ENCODE measurements at regions not wholly inside any gene's neighbourhood (a gene's known extent, or its start where the extent isn't known, plus 50 kb on each side); places are given as distances from the start of the nearest gene placed in this dataset.

DNA sequence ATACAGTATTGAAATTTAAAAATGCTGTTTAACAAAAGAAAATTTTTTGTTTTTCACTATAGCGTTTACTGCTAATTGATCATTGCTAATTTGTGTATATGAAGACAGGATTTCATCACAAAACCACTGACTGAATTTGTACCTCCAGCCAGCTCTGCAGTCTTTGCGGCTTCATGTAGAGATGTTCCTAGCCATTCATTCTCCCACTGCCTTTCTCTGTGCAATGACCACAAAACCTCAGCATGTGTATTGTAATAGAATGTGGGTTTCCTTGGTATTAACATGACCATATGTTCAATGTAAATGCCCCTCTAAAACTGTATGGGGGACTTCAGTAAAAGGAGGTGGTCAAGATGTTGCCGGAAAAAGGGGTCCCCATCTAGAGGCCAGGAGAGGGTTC, 81.1 kb upstream of the STEAP1B start:
- Histone ChIP-seq H3K9me3 (no peaks in the 10 kb centered on the region), H3K27ac (no peak overlapping the region), H3K27me3 (no peaks in the 10 kb centered on the region), H3K36me3 (no peaks in the 10 kb centered on the region), H3K4me3 (no peak overlapping the region), H3K4me1 (peaks cover 0 to 5% of the 10 kb centered on the region in 2 donors)
- TF ChIP-seq POLR2A (IDR thresholded peaks at IDR 0.05), result no peak
- TF ChIP-seq, protein P1, sequence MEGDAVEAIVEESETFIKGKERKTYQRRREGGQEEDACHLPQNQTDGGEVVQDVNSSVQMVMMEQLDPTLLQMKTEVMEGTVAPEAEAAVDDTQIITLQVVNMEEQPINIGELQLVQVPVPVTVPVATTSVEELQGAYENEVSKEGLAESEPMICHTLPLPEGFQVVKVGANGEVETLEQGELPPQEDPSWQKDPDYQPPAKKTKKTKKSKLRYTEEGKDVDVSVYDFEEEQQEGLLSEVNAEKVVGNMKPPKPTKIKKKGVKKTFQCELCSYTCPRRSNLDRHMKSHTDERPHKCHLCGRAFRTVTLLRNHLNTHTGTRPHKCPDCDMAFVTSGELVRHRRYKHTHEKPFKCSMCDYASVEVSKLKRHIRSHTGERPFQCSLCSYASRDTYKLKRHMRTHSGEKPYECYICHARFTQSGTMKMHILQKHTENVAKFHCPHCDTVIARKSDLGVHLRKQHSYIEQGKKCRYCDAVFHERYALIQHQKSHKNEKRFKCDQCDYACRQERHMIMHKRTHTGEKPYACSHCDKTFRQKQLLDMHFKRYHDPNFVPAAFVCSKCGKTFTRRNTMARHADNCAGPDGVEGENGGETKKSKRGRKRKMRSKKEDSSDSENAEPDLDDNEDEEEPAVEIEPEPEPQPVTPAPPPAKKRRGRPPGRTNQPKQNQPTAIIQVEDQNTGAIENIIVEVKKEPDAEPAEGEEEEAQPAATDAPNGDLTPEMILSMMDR (IDR thresholded peaks at IDR 0.05), result no peak
- intact Hi-C loops (cut with DNase I; ENCODE audit: low total_unique reads), result no loop called here
- DNase-seq, result no peak

DNA sequence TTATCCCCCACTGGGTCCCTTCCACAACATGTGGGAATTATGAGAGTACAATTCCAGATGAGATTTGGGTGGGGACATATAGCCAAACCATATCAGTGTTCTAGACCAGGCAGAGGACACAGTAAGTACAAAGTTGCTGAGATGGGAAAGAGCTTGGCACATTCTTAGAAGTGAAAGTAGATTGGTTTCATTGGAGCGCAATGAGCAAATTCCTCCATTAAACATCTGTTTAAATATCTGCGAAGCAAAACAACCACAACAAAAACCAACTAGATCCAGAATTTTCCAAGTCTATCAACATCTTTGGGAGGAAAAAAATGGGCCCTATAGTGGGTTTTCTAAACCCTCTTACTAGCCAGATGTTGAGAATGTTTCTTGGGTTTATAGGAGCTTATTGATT, 80.0 kb upstream of the STEAP1B start:
- no peak overlapping the region for H3K4me3 ChIP-seq
- no peaks in the 10 kb centered on the region for H3K36me3 ChIP-seq
- DNase-seq, result no peak
- H3K27ac ChIP-seq, result no peak overlapping the region
- H3K4me1 ChIP-seq, result peaks cover 0 to 5% of the 10 kb centered on the region in 2 donors
- H3K9me3 ChIP-seq, result no peaks in the 10 kb centered on the region
- intact Hi-C loops (cut with DNase I; ENCODE audit: low total_unique reads), result no loop called here
- no peaks in the 10 kb centered on the region for H3K27me3 ChIP-seq
- TF ChIP-seq, protein P1 (IDR thresholded peaks at IDR 0.05), result no peak
- no peak for TF ChIP-seq POLR2A (IDR thresholded peaks at IDR 0.05)

DNA sequence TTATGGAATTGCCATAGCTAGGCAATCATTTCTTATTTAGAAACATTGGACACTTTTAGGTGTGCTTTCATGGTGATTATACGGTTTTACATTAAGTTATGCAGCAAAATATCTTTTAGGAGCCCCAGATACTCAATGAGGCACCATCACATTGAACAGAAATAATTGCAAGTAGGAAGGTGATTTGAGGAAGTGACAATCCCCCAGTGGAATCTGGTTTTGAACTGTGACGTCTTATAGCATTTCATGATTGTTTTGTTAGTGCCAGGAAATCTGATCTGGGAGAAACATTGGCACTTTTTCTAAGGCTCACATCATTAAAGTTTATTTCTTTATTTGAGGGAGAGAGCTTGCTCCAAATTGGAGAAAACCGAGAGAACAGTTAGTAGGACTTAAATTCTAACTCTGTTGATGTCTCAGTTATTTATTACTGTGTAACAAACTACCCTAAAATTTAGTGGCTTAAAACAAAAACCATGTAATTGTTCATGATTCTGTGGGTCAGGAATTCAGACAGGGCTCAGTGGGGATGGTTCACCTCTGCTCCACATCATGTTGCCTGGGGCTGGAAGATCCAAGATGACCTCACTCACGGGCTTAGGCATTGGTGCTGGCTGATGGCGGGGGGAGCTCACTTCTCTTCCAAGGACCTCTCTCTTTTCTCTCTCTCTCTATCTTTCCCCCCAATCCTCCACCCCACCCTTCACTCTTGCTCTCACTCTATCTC, 78.2 kb upstream of the STEAP1B start:
- Histone ChIP-seq H3K4me3 (no peak overlapping the region), H3K27me3 (no peaks in the 10 kb centered on the region), H3K9me3 (no peaks in the 10 kb centered on the region), H3K27ac (peak overlapping the region; percentile 72 to 83), H3K4me1 (peaks cover 0 to 5% of the 10 kb centered on the region in 2 donors), H3K36me3 (no peaks in the 10 kb centered on the region)
- TF ChIP-seq POLR2A (IDR thresholded peaks at IDR 0.05), result no peak
- TF ChIP-seq, protein P1 (IDR thresholded peaks at IDR 0.05), result no peak
- DNase-seq, result no peak
- intact Hi-C loops (cut with DNase I; ENCODE audit: low total_unique reads), result no loop called here

GRCh38 chr7:22577470-22578001, 77.5 kb upstream of the STEAP1B start:
- Histone ChIP-seq H3K27ac (peak overlapping the region; percentile 72 to 83), H3K4me1 (peaks cover 0 to 5% of the 10 kb centered on the region in 2 donors), H3K36me3 (no peaks in the 10 kb centered on the region), H3K4me3 (no peak overlapping the region), H3K27me3 (no peaks in the 10 kb centered on the region), H3K9me3 (no peaks in the 10 kb centered on the region)
- TF ChIP-seq POLR2A (IDR thresholded peaks at IDR 0.05), result no peak
- TF ChIP-seq, protein P1 (IDR thresholded peaks at IDR 0.05), result no peak
- DNase-seq, result peak; percentile 45 to 74
- intact Hi-C loops (cut with DNase I; ENCODE audit: low total_unique reads), result no loop called here

- Histone ChIP-seq H3K27me3 (no peaks in the 10 kb centered on the region), H3K36me3 (no peaks in the 10 kb centered on the region), H3K27ac (peak overlapping the region; percentile 72 to 83), H3K9me3 (no peaks in the 10 kb centered on the region), H3K4me3 (no peak overlapping the region), H3K4me1 (peaks cover 0 to 5% of the 10 kb centered on the region in 2 donors)
- TF ChIP-seq, protein P1 (IDR thresholded peaks at IDR 0.05), result no peak
- TF ChIP-seq POLR2A (IDR thresholded peaks at IDR 0.05), result no peak
- intact Hi-C loops (cut with DNase I; ENCODE audit: low total_unique reads), result no loop called here
- no peak for DNase-seq
Observed at GRCh38 chr7:22576612-22577469, 76.9 kb upstream of the STEAP1B start.
